Astrocyte of the spinal cord (primary cell): ENCODE measurements at regions not wholly inside any gene's neighbourhood (a gene's known extent, or its start where the extent isn't known, plus 50 kb on each side); places are given as distances from the start of the nearest gene placed in this dataset.

ENCODE experiments used
- DNase-seq: peaks from one replicate; pipeline ENCODE4 v3.0.0; 2011; ENCODE audit warnings: low read depth, low spot score
- H3K4me3 ChIP-seq: 2 replicates; pipeline ENCODE4 v1.5.1; 2011; ENCODE audit warnings: low read depth, mild to moderate bottlenecking, low read length, moderate library complexity
- CTCF ChIP-seq: IDR thresholded peaks from 2 replicates; pipeline ENCODE4 v1.5.1; 2012; ENCODE audit warnings: low read depth, mild to moderate bottlenecking, low read length, inconsistent platforms
- in situ Hi-C: cut with HindIII; loops from 2 replicates; pipeline ENCODE4 v1.10.0; 2017; ENCODE audit warnings: low sequenced_read_pairs

DNA sequence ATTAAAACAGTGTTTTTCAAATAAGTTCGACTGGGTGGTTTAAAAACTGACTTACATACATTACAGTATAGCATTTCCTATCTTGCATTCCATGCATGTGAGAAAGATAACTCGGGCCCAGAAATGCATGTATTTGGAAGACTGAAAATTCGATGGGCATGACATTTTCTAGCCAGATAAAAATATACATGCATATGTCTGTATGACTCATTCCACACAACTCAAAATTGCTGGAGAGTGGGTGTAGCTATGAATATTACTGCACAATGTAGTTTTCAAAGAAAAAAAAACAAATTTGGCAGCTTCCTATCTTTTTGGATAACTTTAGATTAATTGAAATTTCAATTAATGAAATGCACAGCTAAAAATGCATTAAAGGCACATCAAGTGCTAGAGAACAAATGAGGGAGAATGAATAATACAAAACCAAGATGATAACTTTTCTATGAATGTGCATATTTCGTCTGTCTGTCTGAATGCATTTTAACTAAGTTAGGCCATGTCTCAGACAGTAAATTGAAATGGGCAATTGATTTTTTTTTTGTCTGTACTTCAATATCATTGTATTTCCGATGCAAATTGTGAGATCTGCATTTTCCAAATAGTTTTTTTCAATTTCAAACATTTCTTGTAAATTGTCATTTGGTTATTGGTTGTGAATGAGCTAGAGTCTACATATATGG lies 54.5 kb upstream of the GABRA2 start:
- DNase-seq: no peak
- H3K4me3 ChIP-seq: no peak overlapping the region
- in situ Hi-C loops: no loop called here
- TF ChIP-seq CTCF: no peak

DNA sequence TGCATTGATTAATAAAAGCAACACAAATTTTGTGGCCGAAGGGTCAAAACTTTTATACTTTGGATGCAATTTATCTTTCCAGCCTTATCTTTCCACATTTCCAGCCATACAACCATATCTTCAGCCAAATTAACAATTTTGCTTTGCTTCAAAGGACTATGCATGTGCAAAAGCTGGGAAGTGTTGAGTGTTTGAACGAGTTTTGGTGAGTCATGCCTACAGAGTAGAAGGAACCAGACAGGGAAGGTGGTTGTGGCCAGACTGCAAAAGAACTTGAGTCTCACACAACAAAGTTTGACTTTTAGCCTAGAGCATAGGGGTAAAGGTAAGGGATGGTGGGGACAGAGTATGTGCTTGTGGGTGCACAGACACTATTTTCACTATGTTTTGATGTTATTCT lies 53.0 kb upstream of the GABRA2 start:
- no peak overlapping the region for H3K4me3 ChIP-seq
- in situ Hi-C loops: no loop called here
- no peak for DNase-seq
- no peak for TF ChIP-seq CTCF

DNA sequence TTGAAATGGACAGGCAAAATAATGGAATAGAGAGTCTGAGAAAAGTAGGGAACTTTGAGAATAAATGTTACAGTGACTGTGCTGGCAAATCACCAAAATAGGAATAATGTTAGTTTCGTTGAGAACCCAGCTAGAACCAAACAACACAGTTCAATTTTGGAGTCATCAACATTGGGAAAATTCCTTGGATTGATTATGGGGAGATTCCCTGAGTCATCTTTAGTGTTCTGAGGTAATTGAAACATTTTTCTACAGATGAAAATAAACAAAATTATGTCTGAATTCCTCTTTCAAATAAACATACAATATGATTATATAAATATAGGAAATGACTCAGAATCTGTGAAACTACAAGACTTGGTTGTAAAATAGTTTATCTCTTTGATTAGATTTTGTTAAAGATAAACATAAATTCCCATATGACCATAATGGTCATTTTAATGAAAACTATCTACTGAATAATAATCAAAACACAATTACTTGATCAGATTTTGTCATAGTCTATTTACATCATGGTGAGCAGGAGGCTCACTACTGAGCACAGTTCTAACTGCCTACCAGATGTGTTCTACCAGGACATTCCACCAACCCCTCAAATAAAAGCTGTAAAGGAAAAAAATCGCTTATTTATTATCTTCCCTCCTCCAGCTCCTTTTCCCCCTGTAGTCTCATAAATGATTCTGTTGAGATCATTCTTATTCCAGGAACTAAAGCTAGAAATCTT lies 51.4 kb upstream of the GABRA2 start:
- DNase-seq: peak; percentile 1
- in situ Hi-C loops: no loop called here
- TF ChIP-seq CTCF: no peak
- no peak overlapping the region for H3K4me3 ChIP-seq
